ENCODE measurements at regions not wholly inside any gene's neighbourhood (a gene's known extent, or its start where the extent isn't known, plus 50 kb on each side); places are given as distances from the start of the nearest gene placed in this dataset.
A peak's percentile ranks its signal among the peaks of the same experiment; 100 is the strongest.

DNA sequence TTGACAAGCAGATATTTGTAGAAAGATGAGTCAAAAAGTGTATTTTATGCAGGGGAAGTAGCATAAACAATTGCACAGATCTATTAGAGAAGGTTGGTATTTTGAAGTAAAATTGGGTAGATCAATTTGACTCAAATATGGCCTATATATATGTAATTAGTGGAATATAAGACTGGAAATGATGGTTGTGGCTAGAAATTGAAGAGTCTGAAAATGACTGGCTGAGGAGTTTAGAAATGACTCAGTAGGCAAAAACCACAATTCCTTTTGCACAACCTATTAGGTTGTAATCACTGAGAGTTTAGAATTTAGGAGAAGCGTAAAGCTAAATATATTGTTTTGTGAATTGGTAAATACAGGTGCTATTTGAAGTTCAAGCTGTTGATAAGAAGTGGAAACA, 622.6 kb upstream of the PCDH20 start:
- no peaks in the 10 kb centered on the region for H3K9me3 ChIP-seq (replicated peaks; ENCODE audit: control insufficient read depth, low read depth, low read length)
- H3K27ac ChIP-seq (ENCODE audit: low read length) = no peak overlapping the region
- H3K4me1 ChIP-seq (ENCODE audit: control insufficient read depth, insufficient read depth, low read length) = no peaks in the 10 kb centered on the region
- DNase-seq = no peak
- no peaks in the 10 kb centered on the region for H3K36me3 ChIP-seq (ENCODE audit: control insufficient read depth, insufficient read depth, low read length)
- no peaks in the 10 kb centered on the region for H3K27me3 ChIP-seq (ENCODE audit: control insufficient read depth, insufficient read depth, low read length)
- H3K4me3 ChIP-seq (ENCODE audit: low read length) = no peak overlapping the region
- WGBS (ENCODE audit: insufficient coverage) = no CpG with 5 or more reads among the region's 1 CpG

DNA sequence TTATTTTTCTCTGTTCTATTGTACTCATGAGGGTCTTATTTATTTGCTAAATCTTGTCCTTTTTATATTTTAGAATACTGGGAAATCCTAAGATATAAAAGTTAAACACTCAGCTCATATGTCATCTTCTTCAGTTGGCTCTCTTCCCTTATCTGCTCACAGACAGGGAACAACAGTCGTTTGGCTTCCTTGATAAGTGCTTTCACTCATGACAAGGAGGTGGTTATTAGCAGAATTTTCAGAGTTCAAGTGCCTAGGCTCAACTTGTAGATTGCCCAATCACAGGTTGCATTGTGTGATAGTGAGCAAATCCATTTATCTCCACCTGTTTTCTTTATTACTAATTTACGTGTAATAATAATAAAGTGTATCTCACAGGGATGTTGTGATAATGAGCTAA, 620.3 kb upstream of the PCDH20 start:
- DNase-seq = no peak
- Histone ChIP-seq H3K4me3 (ENCODE audit: low read length) (no peak overlapping the region), H3K4me1 (ENCODE audit: control insufficient read depth, insufficient read depth, low read length) (no peaks in the 10 kb centered on the region), H3K9me3 (replicated peaks; ENCODE audit: control insufficient read depth, low read depth, low read length) (no peaks in the 10 kb centered on the region), H3K27me3 (ENCODE audit: control insufficient read depth, insufficient read depth, low read length) (no peaks in the 10 kb centered on the region), H3K36me3 (ENCODE audit: control insufficient read depth, insufficient read depth, low read length) (no peaks in the 10 kb centered on the region), H3K27ac (ENCODE audit: low read length) (no peak overlapping the region)
- no CpG with 5 or more reads among the region's 2 CpGs for WGBS (ENCODE audit: insufficient coverage)

DNA sequence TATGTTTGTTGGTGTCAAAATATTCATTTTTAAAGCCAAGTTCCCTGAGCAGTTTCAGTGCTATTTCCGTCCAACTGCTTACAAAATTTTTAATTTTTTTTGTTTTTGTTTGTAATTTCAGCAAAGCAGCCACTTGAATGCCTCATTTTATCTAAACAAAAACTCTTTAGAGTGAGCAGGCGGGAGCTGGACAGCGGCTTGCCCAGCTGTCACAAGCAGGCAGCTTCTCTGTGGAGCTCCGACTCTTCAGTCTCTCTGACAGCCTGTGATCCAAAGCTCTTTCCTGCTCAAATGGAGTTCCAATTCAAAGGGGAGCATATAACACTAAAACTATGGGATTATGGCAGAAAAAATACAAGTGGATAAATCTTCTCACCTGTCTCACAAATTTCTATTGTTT, 618.3 kb upstream of the PCDH20 start:
- Histone ChIP-seq H3K27ac (ENCODE audit: low read length) (no peak overlapping the region), H3K9me3 (replicated peaks; ENCODE audit: control insufficient read depth, low read depth, low read length) (no peaks in the 10 kb centered on the region), H3K36me3 (ENCODE audit: control insufficient read depth, insufficient read depth, low read length) (no peaks in the 10 kb centered on the region), H3K4me1 (ENCODE audit: control insufficient read depth, insufficient read depth, low read length) (no peaks in the 10 kb centered on the region), H3K27me3 (ENCODE audit: control insufficient read depth, insufficient read depth, low read length) (no peaks in the 10 kb centered on the region), H3K4me3 (ENCODE audit: low read length) (no peak overlapping the region)
- no CpG with 5 or more reads among the region's 4 CpGs for WGBS (ENCODE audit: insufficient coverage)
- peak; percentile 4 for DNase-seq

DNA sequence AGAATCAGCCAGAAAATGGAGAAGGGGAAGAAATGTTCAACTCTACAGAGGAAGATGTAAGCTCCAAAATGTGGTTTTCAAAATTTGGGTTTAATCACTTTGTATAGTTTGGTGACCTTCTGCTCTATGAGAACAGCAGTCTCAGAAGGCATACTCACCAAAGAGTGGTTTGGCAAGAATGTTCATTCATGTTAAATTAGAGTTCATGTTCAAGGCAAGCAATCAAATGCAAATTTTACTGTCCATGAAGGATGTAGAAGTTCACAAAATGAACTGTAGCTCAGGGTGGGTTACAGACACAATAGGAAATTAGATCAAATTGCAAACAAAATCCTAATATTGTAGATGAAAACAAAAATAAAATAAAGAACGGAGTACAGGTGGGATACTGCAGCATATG, 606.7 kb upstream of the PCDH20 start:
- Histone ChIP-seq H3K27ac (ENCODE audit: low read length) (no peak overlapping the region), H3K4me3 (ENCODE audit: low read length) (no peak overlapping the region), H3K27me3 (ENCODE audit: control insufficient read depth, insufficient read depth, low read length) (no peaks in the 10 kb centered on the region), H3K4me1 (ENCODE audit: control insufficient read depth, insufficient read depth, low read length) (no peaks in the 10 kb centered on the region), H3K9me3 (replicated peaks; ENCODE audit: control insufficient read depth, low read depth, low read length) (no peaks in the 10 kb centered on the region), H3K36me3 (ENCODE audit: control insufficient read depth, insufficient read depth, low read length) (no peaks in the 10 kb centered on the region)
- DNase-seq = no peak
- WGBS (ENCODE audit: insufficient coverage) = no CpG with 5 or more reads among the region's 1 CpG

DNA sequence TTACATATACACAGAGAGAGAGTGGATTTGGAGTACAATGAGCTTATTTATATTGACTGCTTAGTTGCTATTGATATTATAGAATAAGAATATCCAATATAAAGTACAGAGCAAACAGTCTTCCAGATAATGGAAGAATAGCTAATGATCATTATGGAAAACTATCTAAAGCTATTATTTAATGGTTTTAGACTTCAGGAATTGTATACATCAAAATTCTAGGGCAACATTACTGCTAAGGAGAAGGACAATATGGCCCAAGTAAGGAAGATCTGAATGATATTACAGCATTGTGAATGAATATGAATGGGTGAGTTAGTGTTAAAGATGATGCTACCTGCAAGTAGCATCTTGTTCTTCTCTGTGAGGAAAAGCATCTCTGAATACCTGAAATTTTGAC, 604.2 kb upstream of the PCDH20 start:
- no peak overlapping the region for H3K4me3 ChIP-seq (ENCODE audit: low read length)
- no peak for DNase-seq
- H3K9me3 ChIP-seq (replicated peaks; ENCODE audit: control insufficient read depth, low read depth, low read length) = no peaks in the 10 kb centered on the region
- H3K27me3 ChIP-seq (ENCODE audit: control insufficient read depth, insufficient read depth, low read length) = no peaks in the 10 kb centered on the region
- no peaks in the 10 kb centered on the region for H3K36me3 ChIP-seq (ENCODE audit: control insufficient read depth, insufficient read depth, low read length)
- H3K4me1 ChIP-seq (ENCODE audit: control insufficient read depth, insufficient read depth, low read length) = no peaks in the 10 kb centered on the region
- H3K27ac ChIP-seq (ENCODE audit: low read length) = no peak overlapping the region

DNA sequence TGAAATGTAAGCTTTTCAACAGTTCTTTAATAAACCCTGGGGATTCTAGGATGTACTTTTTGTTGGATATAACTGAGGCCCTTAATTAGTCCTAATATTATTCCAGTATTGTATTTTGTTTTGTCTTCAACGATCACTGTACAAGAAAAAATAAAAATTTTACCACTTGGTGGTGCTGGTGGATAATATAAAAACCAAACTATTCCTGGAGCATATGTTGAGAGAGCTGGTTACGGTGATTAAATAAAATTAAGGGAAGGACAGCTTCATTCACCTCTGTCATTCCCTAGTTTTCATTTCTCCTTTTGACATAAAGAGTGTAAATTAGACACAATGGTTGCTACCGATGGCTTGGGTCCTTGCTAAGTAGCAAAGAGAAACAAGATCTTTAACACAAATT, 598.6 kb upstream of the PCDH20 start:
- Histone ChIP-seq H3K27ac (ENCODE audit: low read length) (no peak overlapping the region), H3K9me3 (replicated peaks; ENCODE audit: control insufficient read depth, low read depth, low read length) (no peaks in the 10 kb centered on the region), H3K27me3 (ENCODE audit: control insufficient read depth, insufficient read depth, low read length) (no peaks in the 10 kb centered on the region), H3K36me3 (ENCODE audit: control insufficient read depth, insufficient read depth, low read length) (no peaks in the 10 kb centered on the region), H3K4me1 (ENCODE audit: control insufficient read depth, insufficient read depth, low read length) (no peaks in the 10 kb centered on the region), H3K4me3 (ENCODE audit: low read length) (peak overlapping the region; percentile 16)
- DNase-seq = peak; percentile 55
- no CpG with 5 or more reads among the region's 3 CpGs for WGBS (ENCODE audit: insufficient coverage)

DNA sequence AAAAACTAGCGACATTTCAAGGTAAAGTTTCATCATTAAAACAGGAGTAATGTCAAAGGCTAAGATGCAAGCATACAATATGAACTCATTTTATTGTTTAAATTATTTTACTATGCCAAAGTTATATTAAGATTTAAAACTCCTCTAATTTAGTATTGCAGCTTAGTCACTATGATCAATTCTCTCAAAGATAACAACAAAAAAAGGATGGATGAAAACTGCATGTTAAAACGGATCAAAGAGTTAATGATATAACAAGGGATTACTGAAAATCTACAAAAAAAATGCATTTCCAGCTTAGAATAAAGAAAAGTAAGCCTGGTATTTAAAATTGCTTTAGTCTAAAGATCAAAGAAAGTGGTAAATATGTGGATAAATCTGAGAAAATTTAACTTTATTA, 587.8 kb upstream of the PCDH20 start:
- Histone ChIP-seq H3K27ac (ENCODE audit: low read length) (no peak overlapping the region), H3K27me3 (ENCODE audit: control insufficient read depth, insufficient read depth, low read length) (no peaks in the 10 kb centered on the region), H3K9me3 (replicated peaks; ENCODE audit: control insufficient read depth, low read depth, low read length) (no peaks in the 10 kb centered on the region), H3K4me1 (ENCODE audit: control insufficient read depth, insufficient read depth, low read length) (no peaks in the 10 kb centered on the region), H3K36me3 (ENCODE audit: control insufficient read depth, insufficient read depth, low read length) (no peaks in the 10 kb centered on the region), H3K4me3 (ENCODE audit: low read length) (no peak overlapping the region)
- no peak for DNase-seq
- no CpG with 5 or more reads among the region's 2 CpGs for WGBS (ENCODE audit: insufficient coverage)

DNA sequence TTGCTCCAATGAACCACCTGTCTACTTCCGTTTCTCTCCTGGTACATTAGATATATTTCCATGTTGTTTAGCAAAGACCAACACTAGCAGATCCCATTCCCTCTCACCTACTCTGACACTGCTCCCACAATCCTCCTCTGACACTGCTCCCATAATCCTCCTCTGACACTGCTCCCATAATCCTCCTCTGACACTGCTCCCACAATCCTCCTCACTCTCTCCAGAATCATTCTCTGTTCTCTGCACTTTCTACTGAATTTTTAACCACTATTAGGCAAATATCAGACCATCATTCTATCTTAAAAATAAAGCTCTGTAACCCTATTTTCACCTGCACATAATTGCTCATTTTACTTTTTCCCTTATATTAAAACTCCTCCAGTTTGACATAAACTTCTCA, 578.5 kb upstream of the PCDH20 start:
- no peaks in the 10 kb centered on the region for H3K27me3 ChIP-seq (ENCODE audit: control insufficient read depth, insufficient read depth, low read length)
- DNase-seq = no peak
- no peaks in the 10 kb centered on the region for H3K9me3 ChIP-seq (replicated peaks; ENCODE audit: control insufficient read depth, low read depth, low read length)
- no peak overlapping the region for H3K27ac ChIP-seq (ENCODE audit: low read length)
- no peak overlapping the region for H3K4me3 ChIP-seq (ENCODE audit: low read length)
- H3K4me1 ChIP-seq (ENCODE audit: control insufficient read depth, insufficient read depth, low read length) = no peaks in the 10 kb centered on the region
- no peaks in the 10 kb centered on the region for H3K36me3 ChIP-seq (ENCODE audit: control insufficient read depth, insufficient read depth, low read length)
- WGBS (ENCODE audit: insufficient coverage) = 89% methylated on average over 1 of the region's 1 CpG

DNA sequence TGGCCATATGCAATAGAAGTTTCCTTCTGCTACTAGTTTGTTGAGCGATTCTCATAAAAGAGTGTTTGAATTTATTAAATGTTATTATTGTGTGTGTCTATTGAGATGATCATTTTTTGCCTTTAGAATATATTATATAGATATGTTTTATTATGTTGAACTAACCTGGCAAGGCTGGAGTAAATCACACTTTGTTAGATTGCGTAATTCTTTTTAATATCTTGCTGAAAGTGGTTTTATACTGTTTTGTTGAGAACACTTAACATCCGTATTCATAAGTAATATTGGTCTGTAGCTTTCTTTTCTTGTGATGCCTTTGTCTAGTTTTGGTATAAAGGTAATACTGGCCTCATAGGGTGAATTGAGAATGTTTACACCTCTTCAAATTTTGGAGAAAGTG, 574.3 kb upstream of the PCDH20 start:
- Histone ChIP-seq H3K4me3 (ENCODE audit: low read length) (no peak overlapping the region), H3K36me3 (ENCODE audit: control insufficient read depth, insufficient read depth, low read length) (no peaks in the 10 kb centered on the region), H3K27me3 (ENCODE audit: control insufficient read depth, insufficient read depth, low read length) (no peaks in the 10 kb centered on the region), H3K9me3 (replicated peaks; ENCODE audit: control insufficient read depth, low read depth, low read length) (no peaks in the 10 kb centered on the region), H3K4me1 (ENCODE audit: control insufficient read depth, insufficient read depth, low read length) (no peaks in the 10 kb centered on the region), H3K27ac (ENCODE audit: low read length) (no peak overlapping the region)
- WGBS (ENCODE audit: insufficient coverage) = no CpG with 5 or more reads among the region's 3 CpGs
- DNase-seq = no peak

DNA sequence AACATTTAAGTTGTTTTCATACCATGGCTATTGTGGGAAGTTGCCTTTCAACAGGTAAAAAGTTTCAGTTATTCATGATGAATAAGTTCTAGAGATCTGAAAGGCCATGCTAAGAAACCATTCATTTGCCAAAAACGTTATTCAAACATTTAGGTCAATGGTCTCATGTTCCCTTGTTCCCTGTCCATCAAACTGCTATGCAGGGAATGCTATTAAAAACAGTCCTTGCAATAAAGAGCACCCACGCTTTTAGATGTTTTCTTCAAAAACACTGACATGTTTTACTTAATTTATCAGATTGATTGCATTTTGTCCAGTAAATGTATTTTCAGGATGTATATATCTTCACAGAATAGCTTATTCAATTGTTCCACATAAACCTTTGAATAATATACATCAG, 573.2 kb upstream of the PCDH20 start:
- Histone ChIP-seq H3K4me1 (ENCODE audit: control insufficient read depth, insufficient read depth, low read length) (no peaks in the 10 kb centered on the region), H3K27ac (ENCODE audit: low read length) (no peak overlapping the region), H3K36me3 (ENCODE audit: control insufficient read depth, insufficient read depth, low read length) (no peaks in the 10 kb centered on the region), H3K4me3 (ENCODE audit: low read length) (no peak overlapping the region), H3K27me3 (ENCODE audit: control insufficient read depth, insufficient read depth, low read length) (no peaks in the 10 kb centered on the region), H3K9me3 (replicated peaks; ENCODE audit: control insufficient read depth, low read depth, low read length) (no peaks in the 10 kb centered on the region)
- WGBS (ENCODE audit: insufficient coverage) = 0% methylated on average over 1 of the region's 2 CpGs
- no peak for DNase-seq

DNA sequence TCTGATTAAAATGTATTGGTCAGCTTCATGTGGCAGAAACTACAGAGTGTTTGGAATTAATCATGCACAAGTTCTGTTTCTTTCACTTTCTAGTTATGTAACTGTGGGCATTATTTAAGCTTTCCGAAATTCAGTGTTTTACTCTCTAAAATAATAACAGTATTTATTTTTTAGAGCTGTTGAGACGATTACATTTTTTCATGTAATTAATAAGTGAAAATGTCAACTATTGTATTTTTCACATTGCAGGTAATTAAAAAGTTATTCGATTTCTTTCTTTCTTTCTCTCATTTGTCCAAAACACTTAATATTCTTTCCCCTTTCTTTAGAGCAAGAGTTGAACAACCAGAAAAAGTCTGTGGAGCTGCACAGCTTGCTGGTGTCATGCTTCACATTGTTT, 559.4 kb upstream of the PCDH20 start:
- DNase-seq = no peak
- Histone ChIP-seq H3K4me1 (ENCODE audit: control insufficient read depth, insufficient read depth, low read length) (no peaks in the 10 kb centered on the region), H3K9me3 (replicated peaks; ENCODE audit: control insufficient read depth, low read depth, low read length) (no peaks in the 10 kb centered on the region), H3K27ac (ENCODE audit: low read length) (no peak overlapping the region), H3K4me3 (ENCODE audit: low read length) (no peak overlapping the region), H3K36me3 (ENCODE audit: control insufficient read depth, insufficient read depth, low read length) (no peaks in the 10 kb centered on the region), H3K27me3 (ENCODE audit: control insufficient read depth, insufficient read depth, low read length) (no peaks in the 10 kb centered on the region)
- WGBS (ENCODE audit: insufficient coverage) = no CpG with 5 or more reads among the region's 3 CpGs
